ENCODE measurements at regions not wholly inside any gene's neighbourhood (a gene's known extent, or its start where the extent isn't known, plus 50 kb on each side); places are given as distances from the start of the nearest gene placed in this dataset.

DNA sequence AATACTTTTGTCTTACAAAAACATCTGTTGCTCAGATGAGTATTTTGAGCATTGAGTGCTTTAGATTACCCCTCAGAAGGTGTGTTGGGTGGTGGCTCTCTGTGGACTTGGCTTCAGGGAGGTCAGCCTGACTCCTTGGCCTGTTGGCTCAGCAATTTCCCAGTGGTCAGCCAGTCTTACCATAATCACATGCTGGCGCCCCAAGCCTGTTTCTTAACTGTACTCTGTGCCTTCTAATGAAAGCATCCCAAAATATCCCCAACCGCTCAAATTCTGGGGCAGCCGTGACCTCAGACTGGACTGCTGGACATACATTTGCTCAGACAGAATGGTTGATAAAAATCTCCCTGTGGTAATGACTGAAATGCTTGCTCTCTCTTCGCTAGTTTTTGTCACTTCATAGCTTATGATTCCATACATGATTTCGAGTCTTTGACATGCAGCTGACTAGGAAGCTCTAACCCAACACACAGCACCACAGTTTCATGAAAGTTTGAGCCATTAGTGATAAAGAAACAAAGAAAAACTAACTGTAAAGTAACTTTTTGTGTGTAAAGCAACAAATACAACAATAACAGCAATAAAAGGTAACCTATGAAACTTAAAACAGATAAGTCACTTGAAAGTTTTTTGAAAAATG lies 562.2 kb upstream of the MEF2C start:
- DNase-seq = no peak

DNA sequence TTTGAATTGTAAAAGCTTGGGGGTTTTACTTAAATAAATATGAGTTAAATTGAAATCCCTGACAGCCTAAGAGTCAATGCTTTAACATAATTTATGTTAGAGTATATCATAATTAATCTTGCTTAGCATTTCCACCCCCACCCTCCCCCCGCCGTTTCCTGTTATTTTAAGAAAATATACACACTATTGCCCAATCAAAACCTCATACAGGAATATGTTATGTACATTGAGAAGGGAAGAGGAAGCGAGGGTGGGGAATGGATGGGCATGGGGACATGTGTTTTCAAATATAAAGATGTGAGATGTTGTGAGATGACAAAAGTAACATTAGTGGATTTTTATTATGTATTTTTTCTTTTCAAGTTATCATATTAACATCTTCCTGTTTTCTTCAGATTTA lies 561.1 kb upstream of the MEF2C start:
- no peak for DNase-seq

- no peak for DNase-seq
Observed at GRCh38 chr5:89443508-89443907, 560.5 kb upstream of the MEF2C start.

DNA sequence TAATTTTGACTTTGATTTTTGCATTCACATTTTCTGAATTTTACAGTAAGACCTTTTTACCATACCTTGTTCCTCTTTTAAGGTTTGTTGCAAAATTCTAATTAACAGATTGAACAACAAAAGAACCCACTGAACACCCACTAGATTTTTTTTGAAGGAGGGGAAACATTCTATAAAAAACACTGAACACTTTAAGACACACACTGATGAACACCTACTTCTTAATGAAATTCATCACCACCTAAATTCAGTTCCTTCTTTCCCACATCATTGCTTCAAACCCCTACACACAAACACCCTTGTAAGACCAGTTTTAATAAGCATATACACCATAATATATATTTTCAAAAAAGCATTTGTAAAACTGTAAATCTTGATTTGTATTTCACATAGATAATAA lies 559.0 kb upstream of the MEF2C start:
- DNase-seq = no peak

- no peak for DNase-seq
Observed at GRCh38 chr5:89440670-89441069, 557.7 kb upstream of the MEF2C start.

- DNase-seq = no peak
Observed at GRCh38 chr5:89437450-89438435, 554.8 kb upstream of the MEF2C start.

DNA sequence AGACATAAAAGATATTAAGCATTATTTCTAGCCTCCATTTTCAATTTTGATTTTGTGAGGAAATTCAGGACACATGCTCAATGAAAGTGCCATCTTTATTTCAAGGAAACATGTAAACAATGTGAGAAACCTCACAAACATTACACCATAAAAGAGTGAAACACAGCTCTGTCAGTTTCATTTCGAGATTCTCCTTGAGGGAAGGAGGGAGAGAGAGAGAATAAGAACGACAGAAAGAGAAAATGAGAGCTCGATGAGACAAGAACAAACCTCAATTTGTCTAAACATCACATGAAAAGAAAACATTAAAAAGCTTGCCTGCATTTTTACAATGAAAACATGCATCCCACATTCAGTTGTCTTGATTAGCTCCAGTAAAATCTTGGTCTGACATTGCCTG lies 553.5 kb upstream of the MEF2C start:
- DNase-seq = no peak

DNA sequence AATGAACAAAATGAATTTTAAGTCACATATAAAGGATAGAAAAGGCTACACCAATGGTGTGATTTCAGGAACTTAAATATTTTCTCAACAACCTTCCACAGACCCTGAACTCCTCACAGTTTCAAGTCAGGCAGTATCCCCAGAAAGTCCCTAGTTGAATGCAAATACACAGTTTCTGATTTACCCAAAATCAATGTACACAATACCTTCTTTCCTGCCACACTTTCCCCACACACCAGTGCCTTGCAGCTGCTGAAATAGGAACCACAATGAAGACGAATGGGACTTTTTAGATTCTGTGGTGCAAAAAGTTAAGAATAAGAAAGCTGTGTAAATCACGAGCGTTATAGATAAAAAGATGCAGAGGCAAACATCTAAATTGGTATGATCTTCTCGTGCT lies 552.4 kb upstream of the MEF2C start:
- no peak for DNase-seq

DNA sequence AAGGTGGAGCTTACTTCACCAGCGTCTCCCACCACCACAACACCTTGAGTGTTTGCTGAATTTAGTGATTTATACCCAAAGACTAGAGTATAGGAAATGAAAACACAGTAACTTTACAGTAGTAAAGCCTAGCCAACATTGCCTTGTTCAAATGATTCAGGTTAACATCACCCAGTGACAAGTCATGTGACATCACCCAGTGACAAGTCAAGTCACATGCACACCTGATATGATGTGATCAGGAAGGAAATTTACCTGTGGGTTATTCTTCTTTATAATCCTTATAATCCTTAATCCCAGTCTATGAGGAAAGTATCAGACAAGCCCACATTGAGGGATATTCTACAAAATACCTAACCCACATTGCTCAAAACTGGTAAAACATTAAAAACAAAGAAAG lies 545.6 kb upstream of the MEF2C start:
- DNase-seq = no peak

DNA sequence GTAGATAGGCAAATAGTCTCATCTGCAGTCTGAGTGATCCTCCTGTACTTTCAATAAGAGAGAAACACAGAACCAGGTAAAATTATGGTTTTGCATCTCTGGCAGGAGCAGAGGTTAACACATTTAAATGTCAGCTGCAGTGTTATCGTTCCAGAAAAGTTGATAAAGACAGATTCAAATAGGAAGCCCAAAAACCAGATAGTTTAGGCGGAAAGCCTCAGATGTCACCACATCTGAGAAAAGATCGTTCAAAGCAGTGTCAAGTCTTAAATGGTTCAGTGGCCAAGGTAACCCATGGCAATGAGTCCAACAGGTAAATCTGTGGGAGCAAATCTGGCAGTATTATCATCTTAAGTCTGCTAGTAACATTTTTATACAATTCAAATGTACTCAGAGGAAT lies 542.1 kb upstream of the MEF2C start:
- no peak for DNase-seq

- no peak for DNase-seq
Observed at GRCh38 chr5:89421035-89421434, 538.1 kb upstream of the MEF2C start.

DNA sequence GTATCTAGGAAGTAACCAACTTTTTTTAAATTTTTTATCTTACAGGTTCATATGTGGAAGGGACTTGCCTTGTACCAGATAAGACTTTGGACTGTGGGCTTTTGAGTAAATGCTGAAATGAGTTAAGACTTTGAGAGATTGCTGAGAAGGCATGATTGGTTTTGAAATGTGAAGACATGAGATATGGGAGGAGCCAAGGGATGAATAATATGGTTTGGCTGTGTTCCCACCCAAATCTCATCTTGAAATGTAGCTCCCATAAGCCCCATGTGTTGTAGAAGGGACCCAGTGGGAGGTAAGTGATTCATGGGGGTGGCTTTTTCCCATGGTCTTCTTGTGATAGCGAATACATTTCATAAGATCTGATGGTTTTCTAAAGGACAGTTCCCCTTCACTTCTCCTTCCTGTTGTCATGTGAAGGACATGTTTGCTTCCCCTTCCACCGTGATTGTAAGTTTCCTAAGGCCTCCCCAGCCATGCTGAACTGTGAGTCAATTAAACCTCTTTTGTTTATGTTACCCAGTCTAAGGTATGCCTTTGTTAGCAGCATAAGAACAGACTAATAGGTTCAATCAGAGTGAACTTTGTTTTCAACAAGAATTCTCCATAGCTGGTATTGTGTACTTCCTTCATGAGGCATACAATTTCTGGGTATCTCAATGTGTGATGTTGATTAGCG lies 535.6 kb upstream of the MEF2C start:
- no peak for DNase-seq

DNA sequence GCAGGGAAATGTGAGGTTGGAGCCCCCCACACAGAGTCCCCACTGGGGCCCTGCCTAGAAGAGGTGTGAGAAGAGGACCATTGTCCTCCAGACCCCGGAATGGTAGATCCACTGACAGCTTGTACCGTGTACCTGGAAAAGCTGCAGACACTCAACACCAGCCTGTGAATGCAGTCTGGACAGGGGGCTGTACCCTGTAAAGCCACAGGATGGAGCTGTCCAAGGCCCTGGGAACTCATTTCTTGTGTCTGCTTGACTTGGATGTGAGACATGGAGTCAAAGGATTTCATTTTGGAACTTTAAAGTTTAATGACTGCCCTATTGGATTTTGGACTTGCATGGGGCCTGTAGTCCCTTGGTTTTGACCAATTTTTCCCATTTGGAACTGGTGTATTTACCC lies 535.0 kb upstream of the MEF2C start:
- no peak for DNase-seq

DNA sequence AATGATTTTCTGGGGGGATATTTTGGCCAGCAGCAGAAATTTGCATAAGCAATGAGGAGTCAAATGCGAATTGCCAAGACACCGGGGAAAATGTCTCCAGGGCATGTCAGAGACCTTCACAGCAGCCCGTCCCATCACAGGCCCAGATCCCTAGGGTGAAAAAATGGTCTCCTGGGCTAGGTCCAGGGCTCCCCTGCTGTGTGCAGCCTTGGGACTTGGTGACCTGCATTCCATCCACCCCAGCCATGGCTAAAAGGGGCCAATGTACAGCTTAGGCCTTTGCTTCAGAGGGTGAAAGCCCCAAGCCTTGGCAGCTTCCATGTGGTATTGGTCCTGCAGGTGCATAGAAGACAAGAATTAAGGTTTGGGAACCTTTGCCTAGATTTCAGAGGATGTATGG lies 534.5 kb upstream of the MEF2C start:
- DNase-seq = no peak

GRCh38 chr5:89411891-89412290 lies 528.9 kb upstream of the MEF2C start:
- no peak for DNase-seq

GRCh38 chr5:89407054-89407453 lies 524.1 kb upstream of the MEF2C start:
- no peak for DNase-seq

GRCh38 chr5:89401659-89402058 lies 518.7 kb upstream of the MEF2C start:
- no peak for DNase-seq

- DNase-seq = no peak
Observed at GRCh38 chr5:89401012-89401411, 518.0 kb upstream of the MEF2C start.

GRCh38 chr5:89399548-89399947 lies 516.6 kb upstream of the MEF2C start:
- no peak for DNase-seq

- DNase-seq = no peak
Observed at GRCh38 chr5:89397096-89397495, 514.1 kb upstream of the MEF2C start.

- no peak for DNase-seq
Observed at GRCh38 chr5:89396278-89396954, 513.4 kb upstream of the MEF2C start.

DNA sequence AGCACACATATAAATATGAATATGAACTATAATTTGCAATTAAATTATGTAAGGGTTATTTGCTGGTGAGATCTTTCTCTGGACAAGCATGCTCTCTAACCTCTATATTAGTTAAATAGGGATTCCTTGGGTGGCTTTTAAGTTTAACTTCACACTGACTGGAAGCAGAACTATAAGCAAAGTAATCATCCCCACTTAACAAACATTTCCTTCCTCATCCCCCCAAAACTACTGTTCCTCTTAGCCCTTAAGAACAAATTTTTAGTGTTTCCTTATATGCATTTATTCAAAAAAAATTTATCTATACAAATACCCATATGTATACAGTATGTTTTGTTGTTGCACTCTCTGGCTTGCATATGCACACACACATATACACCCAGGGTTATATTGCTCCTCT lies 512.1 kb upstream of the MEF2C start:
- DNase-seq = no peak

GRCh38 chr5:89388872-89389271 lies 505.9 kb upstream of the MEF2C start:
- no peak for DNase-seq
